Osteocyte (in vitro differentiated cells): ENCODE measurements at regions not wholly inside any gene's neighbourhood (a gene's known extent, or its start where the extent isn't known, plus 50 kb on each side); places are given as distances from the start of the nearest gene placed in this dataset.

Source experiments
- DNase-seq: peaks from one replicate; pipeline ENCODE4 v3.0.0; 2021; ENCODE audit warnings: mixed read lengths; ENCODE audit not compliant: unreplicated experiment; ENCODE audit errors: extremely low spot score
- H3K27ac Mint-ChIP-seq: one replicate; pipeline ENCODE4 v1.8.0; 2021; ENCODE audit warnings: mild to moderate bottlenecking, mixed read lengths; ENCODE audit not compliant: unreplicated experiment
- H3K27me3 Mint-ChIP-seq: one replicate; pipeline ENCODE4 v1.8.0; 2021; ENCODE audit warnings: mixed read lengths; ENCODE audit not compliant: unreplicated experiment
- H3K36me3 Mint-ChIP-seq: one replicate; pipeline ENCODE4 v1.8.0; 2021; ENCODE audit warnings: mixed read lengths; ENCODE audit not compliant: unreplicated experiment
- H3K4me1 Mint-ChIP-seq: one replicate; pipeline ENCODE4 v1.8.0; 2021; ENCODE audit warnings: mixed read lengths; ENCODE audit not compliant: unreplicated experiment
- H3K4me3 Mint-ChIP-seq: one replicate; pipeline ENCODE4 v1.8.0; 2021; ENCODE audit warnings: mild to moderate bottlenecking, moderate library complexity, mixed read lengths; ENCODE audit not compliant: unreplicated experiment
- H3K9me3 Mint-ChIP-seq: one replicate; pipeline ENCODE4 v1.8.0; 2021; ENCODE audit warnings: mixed read lengths; ENCODE audit not compliant: unreplicated experiment
- TF ChIP-seq, protein P1 (sequence below): fragments of 200-600 bp; sonication (generic); IDR thresholded peaks from 2 replicates; pipeline ENCODE4 v1.5.0; 2021; ENCODE audit warnings: antibody characterized with exemption, mild to moderate bottlenecking, moderate library complexity

GRCh38 chr1:14055442-14056223, 355.6 kb downstream of the PRDM2 start:
- DNase-seq: no peak
- H3K36me3 Mint-ChIP-seq: no peaks in the 10 kb centered on the region
- TF ChIP-seq, protein P1, sequence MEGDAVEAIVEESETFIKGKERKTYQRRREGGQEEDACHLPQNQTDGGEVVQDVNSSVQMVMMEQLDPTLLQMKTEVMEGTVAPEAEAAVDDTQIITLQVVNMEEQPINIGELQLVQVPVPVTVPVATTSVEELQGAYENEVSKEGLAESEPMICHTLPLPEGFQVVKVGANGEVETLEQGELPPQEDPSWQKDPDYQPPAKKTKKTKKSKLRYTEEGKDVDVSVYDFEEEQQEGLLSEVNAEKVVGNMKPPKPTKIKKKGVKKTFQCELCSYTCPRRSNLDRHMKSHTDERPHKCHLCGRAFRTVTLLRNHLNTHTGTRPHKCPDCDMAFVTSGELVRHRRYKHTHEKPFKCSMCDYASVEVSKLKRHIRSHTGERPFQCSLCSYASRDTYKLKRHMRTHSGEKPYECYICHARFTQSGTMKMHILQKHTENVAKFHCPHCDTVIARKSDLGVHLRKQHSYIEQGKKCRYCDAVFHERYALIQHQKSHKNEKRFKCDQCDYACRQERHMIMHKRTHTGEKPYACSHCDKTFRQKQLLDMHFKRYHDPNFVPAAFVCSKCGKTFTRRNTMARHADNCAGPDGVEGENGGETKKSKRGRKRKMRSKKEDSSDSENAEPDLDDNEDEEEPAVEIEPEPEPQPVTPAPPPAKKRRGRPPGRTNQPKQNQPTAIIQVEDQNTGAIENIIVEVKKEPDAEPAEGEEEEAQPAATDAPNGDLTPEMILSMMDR: no peak
- H3K4me3 Mint-ChIP-seq: no peak overlapping the region
- H3K4me1 Mint-ChIP-seq: no peaks in the 10 kb centered on the region
- no peak overlapping the region for H3K27ac Mint-ChIP-seq
- H3K9me3 Mint-ChIP-seq: peaks cover 38% of the 10 kb centered on the region
- no peaks in the 10 kb centered on the region for H3K27me3 Mint-ChIP-seq

- TF ChIP-seq, protein P1: no peak
- Mint-ChIP-seq H3K4me1 (no peaks in the 10 kb centered on the region), H3K4me3 (no peak overlapping the region), H3K27me3 (no peaks in the 10 kb centered on the region), H3K36me3 (no peaks in the 10 kb centered on the region), H3K27ac (no peak overlapping the region), H3K9me3 (peaks cover 40% of the 10 kb centered on the region)
- DNase-seq: no peak
Observed at GRCh38 chr1:14057640-14058039, 357.7 kb downstream of the PRDM2 start.

GRCh38 chr1:14061204-14061603, 361.2 kb downstream of the PRDM2 start:
- Mint-ChIP-seq H3K4me1 (no peaks in the 10 kb centered on the region), H3K27me3 (no peaks in the 10 kb centered on the region), H3K9me3 (peaks cover 38% of the 10 kb centered on the region)

GRCh38 chr1:14061722-14062121, 361.7 kb downstream of the PRDM2 start:
- Mint-ChIP-seq H3K27ac (no peak overlapping the region), H3K4me1 (no peaks in the 10 kb centered on the region), H3K4me3 (no peak overlapping the region), H3K9me3 (peaks cover 41% of the 10 kb centered on the region), H3K27me3 (no peaks in the 10 kb centered on the region), H3K36me3 (no peaks in the 10 kb centered on the region)
- TF ChIP-seq, protein P1: no peak
- no peak for DNase-seq

More at GRCh38 chr1:14061204-14061603, 361.2 kb downstream of the PRDM2 start:
- Mint-ChIP-seq H3K27ac (no peak overlapping the region), H3K36me3 (no peaks in the 10 kb centered on the region), H3K4me3 (no peak overlapping the region)
- DNase-seq: no peak
- TF ChIP-seq, protein P1: no peak

- Mint-ChIP-seq H3K4me1 (no peaks in the 10 kb centered on the region), H3K36me3 (no peaks in the 10 kb centered on the region)
Observed at GRCh38 chr1:14062669-14063068, 362.7 kb downstream of the PRDM2 start.

More at GRCh38 chr1:14062669-14063068, 362.7 kb downstream of the PRDM2 start:
- TF ChIP-seq, protein P1: no peak
- H3K4me3 Mint-ChIP-seq: no peak overlapping the region
- DNase-seq: no peak
- H3K9me3 Mint-ChIP-seq: peaks cover 46% of the 10 kb centered on the region
- H3K27ac Mint-ChIP-seq: no peak overlapping the region
- H3K27me3 Mint-ChIP-seq: no peaks in the 10 kb centered on the region
